ENCODE measurements at regions not wholly inside any gene's neighbourhood (a gene's known extent, or its start where the extent isn't known, plus 50 kb on each side); places are given as distances from the start of the nearest gene placed in this dataset.

DNA sequence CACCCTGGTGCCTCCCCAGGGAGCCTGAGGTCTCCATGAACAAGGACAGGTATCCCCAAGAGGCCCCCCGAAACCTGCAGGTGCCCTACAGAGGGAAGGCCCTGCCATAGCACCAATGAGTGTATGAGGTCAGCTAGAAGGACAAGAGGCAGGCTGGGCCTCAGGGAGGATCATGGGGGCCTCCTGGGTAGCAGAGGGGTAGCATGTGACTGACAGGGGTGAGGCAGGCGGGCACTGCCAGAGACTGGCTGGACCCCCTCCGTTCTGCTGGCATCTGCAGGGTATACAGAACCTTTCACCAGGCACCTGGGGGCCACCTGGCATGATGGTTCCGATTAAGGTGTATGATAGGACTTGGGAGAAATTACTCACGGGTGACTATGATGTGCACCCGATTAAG lies 79.2 kb upstream of the KCTD7 start (continued):
- TF ChIP-seq, protein P1, sequence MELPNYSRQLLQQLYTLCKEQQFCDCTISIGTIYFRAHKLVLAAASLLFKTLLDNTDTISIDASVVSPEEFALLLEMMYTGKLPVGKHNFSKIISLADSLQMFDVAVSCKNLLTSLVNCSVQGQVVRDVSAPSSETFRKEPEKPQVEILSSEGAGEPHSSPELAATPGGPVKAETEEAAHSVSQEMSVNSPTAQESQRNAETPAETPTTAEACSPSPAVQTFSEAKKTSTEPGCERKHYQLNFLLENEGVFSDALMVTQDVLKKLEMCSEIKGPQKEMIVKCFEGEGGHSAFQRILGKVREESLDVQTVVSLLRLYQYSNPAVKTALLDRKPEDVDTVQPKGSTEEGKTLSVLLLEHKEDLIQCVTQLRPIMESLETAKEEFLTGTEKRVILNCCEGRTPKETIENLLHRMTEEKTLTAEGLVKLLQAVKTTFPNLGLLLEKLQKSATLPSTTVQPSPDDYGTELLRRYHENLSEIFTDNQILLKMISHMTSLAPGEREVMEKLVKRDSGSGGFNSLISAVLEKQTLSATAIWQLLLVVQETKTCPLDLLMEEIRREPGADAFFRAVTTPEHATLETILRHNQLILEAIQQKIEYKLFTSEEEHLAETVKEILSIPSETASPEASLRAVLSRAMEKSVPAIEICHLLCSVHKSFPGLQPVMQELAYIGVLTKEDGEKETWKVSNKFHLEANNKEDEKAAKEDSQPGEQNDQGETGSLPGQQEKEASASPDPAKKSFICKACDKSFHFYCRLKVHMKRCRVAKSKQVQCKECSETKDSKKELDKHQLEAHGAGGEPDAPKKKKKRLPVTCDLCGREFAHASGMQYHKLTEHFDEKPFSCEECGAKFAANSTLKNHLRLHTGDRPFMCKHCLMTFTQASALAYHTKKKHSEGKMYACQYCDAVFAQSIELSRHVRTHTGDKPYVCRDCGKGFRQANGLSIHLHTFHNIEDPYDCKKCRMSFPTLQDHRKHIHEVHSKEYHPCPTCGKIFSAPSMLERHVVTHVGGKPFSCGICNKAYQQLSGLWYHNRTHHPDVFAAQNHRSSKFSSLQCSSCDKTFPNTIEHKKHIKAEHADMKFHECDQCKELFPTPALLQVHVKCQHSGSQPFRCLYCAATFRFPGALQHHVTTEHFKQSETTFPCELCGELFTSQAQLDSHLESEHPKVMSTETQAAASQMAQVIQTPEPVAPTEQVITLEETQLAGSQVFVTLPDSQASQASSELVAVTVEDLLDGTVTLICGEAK (IDR thresholded peaks at IDR 0.05; ENCODE audit: borderline replicate concordance) = no peak
- TF ChIP-seq SREBF2 (IDR thresholded peaks at IDR 0.05; ENCODE audit: low read length) (no peak), YBX1 (IDR thresholded peaks at IDR 0.05) (no peak)

DNA sequence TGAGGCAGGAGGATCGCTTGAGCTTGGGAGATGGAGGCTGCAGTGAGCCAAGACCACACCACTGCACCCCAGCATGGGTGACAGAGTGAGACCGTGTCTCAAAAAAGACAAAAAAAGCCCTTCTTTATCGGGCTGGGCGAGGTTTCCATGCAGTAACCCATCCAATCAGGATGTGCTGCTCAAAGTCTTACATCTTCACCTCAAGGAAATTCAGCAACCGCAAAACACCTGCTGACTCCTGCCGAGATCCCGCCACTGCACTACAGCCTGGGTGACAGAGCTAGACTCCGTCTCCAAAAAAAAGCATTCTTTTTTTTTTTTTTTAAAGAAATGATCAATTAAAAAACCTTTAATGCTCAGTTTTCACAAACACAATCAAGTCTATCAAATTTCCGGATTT lies 75.7 kb upstream of the KCTD7 start:
- SMC1A ChIA-PET (ENCODE audit: uncharacterized antibody, unreplicated experiment) = no interaction called here
- POLR2A ChIA-PET = interaction anchor here (0.7 kb wide), 1 partner anchor 957 kb away, joined by 3 read pairs; no protein-coding TSS in a partner anchor
- BruUV-seq (replicated peaks) = no TSS peak
- Histone ChIP-seq H2AFZ (ENCODE audit: control insufficient read depth, low read depth, low read length) (no peak overlapping the region), H3K4me1 (ENCODE audit: control insufficient read depth, insufficient read depth, low read length) (no peaks in the 10 kb centered on the region), H3K9me3 (replicated peaks; ENCODE audit: control insufficient read depth, insufficient read depth, low read length) (no peaks in the 10 kb centered on the region), H3K79me2 (ENCODE audit: control insufficient read depth, insufficient read depth, low read length) (peaks cover 2% of the 10 kb centered on the region), H3K27ac (ENCODE audit: control insufficient read depth, insufficient read depth) (no peak overlapping the region), H4K20me1 (ENCODE audit: control insufficient read depth, insufficient read depth) (no peaks in the 10 kb centered on the region), H3K36me3 (ENCODE audit: control insufficient read depth in 2 of 2, insufficient read depth in 2 of 2, low read length in 1 of 2) (peaks cover 11 to 22% of the 10 kb centered on the region in 2 experiments; a peak in 3 of 4 replicates), H3K9ac (ENCODE audit: control insufficient read depth, insufficient read depth, low read length) (no peak overlapping the region), H3K4me2 (ENCODE audit: control insufficient read depth, insufficient read depth) (no peak overlapping the region), H3K27me3 (replicated peaks in 1 of 2; ENCODE audit: control insufficient read depth in 2 of 2, insufficient read depth in 2 of 2, low read length in 1 of 2) (no peaks in the 10 kb centered on the region), H3K4me3 (no peak overlapping the region)
- in situ Hi-C loops (cut with MboI) (no loop called here), intact Hi-C loops (cut with micrococcal nuclease; ENCODE audit: unreplicated experiment) (loop anchor here (10.0 kb wide), 2 partner anchors 222 to 452 kb away; no protein-coding TSS in a partner anchor)
- TF ChIP-seq NR2C2 (IDR thresholded peaks at IDR 0.05; ENCODE audit: borderline replicate concordance, control insufficient read depth, insufficient read length, low read depth) (no peak), TCF12 (IDR thresholded peaks at IDR 0.05; ENCODE audit: low read depth, low read length) (no peak), KLF5 (IDR thresholded peaks at IDR 0.05; ENCODE audit: partially characterized antibody) (no peak), DPF2 (IDR thresholded peaks at IDR 0.05) (no peak), SUPT20H (IDR thresholded peaks at IDR 0.05; ENCODE audit: borderline replicate concordance, control insufficient read depth, low read depth, low read length) (no peak), MYC (IDR thresholded peaks at IDR 0.05; ENCODE audit: insufficient read depth, insufficient read length, insufficient replicate concordance, low read length, severe bottlenecking) (no peak), FOXK2 (IDR thresholded peaks at IDR 0.05) (no peak), SREBF1 (IDR thresholded peaks at IDR 0.05; ENCODE audit: low read length) (no peak), NBN (IDR thresholded peaks at IDR 0.05) (no peak), HDGF (IDR thresholded peaks at IDR 0.05) (no peak)
- TF ChIP-seq, protein P2, sequence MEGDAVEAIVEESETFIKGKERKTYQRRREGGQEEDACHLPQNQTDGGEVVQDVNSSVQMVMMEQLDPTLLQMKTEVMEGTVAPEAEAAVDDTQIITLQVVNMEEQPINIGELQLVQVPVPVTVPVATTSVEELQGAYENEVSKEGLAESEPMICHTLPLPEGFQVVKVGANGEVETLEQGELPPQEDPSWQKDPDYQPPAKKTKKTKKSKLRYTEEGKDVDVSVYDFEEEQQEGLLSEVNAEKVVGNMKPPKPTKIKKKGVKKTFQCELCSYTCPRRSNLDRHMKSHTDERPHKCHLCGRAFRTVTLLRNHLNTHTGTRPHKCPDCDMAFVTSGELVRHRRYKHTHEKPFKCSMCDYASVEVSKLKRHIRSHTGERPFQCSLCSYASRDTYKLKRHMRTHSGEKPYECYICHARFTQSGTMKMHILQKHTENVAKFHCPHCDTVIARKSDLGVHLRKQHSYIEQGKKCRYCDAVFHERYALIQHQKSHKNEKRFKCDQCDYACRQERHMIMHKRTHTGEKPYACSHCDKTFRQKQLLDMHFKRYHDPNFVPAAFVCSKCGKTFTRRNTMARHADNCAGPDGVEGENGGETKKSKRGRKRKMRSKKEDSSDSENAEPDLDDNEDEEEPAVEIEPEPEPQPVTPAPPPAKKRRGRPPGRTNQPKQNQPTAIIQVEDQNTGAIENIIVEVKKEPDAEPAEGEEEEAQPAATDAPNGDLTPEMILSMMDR (IDR thresholded peaks at IDR 0.05 in 2 of 3, conservative IDR thresholded peaks at IDR 0.05 in 1 of 3; ENCODE audit: control insufficient read depth in 2 of 3, extremely low read depth in 1 of 3, insufficient read depth in 1 of 3, low read depth in 3 of 3, low read length in 3 of 3) = no peak
- CTCF ChIA-PET = interaction anchor here (1.4 kb wide), 1 partner anchor 447 kb away, joined by 4 read pairs; no protein-coding TSS in a partner anchor
- DNase-seq (ENCODE audit: low read depth, low spot score) (no peak), FAIRE-seq (no peak), ATAC-seq (no peak)
- 97% methylated on average over 8 of the region's 9 CpGs for WGBS (ENCODE audit: insufficient coverage, insufficient replicate concordance, low lambda C conversion rate, missing lambda C conversion rate)
- RAD21 ChIA-PET (ENCODE audit: unreplicated experiment) = no interaction called here

All from GM12878 (cell line).